HG03354 (cell line): ENCODE measurements at regions not wholly inside any gene's neighbourhood (a gene's known extent, or its start where the extent isn't known, plus 50 kb on each side); places are given as distances from the start of the nearest gene placed in this dataset.
"Not testable (repeated sequence)": the region's sequence is repeated elsewhere in the genome, so short reads cannot be mapped to it uniquely, and the experiment has no call there.

Experiments
- ATAC-seq: cut with Tn5 transposase; IDR thresholded peaks from one replicate; pipeline ENCODE4 v1.9.1; 2021; ENCODE audit warnings: mild to moderate bottlenecking; ENCODE audit not compliant: unreplicated experiment, poor library complexity, severe bottlenecking

DNA sequence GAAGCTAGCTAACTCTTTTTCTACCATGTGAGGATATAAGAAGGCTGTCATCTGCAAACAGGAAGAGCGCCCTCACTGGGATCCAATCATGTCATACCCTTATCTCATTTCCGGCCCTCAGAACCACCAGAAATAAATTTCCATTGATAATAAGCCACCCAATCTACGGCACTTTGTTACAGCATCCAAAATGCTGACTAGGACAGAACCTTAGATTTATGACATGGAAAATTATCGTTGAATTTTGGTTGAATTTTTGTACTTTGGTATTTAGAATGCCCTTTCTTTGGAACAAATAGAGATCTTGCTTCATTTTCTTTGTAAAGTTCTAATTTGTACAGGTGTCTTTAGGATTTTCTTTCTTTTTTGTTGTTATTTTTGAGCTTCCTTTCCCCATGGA lies 53.3 kb upstream of the CYLC2 start:
- no peak for ATAC-seq

DNA sequence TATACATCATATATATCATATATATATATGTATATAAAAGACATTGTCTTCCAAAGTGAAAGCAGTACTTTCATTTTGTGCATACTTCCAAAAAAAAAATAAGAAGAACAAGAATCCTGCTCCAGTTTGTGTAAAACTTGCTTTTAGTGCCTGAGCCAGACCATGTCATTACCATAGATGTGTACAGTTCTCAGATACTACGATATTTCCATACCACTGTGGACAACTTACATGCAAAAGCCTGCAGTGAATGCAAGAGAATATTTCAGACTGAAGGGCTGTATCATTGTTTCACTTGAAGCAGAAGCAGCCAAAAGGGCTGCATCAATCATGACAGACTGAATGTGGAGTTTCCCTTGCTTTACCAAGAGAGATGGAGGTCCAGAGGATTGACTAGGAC lies 72.6 kb upstream of the CYLC2 start:
- ATAC-seq, result no peak

DNA sequence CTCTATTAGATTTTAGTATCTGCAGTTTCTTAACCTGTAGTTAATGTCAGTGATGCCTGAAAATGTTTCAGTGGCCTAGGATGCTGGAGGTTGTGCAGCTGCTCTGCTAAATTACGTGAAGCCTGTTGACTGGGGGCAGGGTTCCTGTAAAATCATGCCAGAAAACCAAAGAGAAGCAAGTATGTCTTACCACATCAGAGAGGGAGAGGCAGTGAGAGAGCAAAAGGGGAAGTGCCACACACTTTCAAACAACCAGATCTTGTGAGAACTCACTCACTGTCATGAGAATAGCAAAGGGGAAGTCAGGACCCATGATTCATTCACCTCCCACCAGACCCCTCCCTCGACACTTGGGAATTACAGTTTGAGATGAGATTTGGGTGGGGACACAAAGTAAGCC lies 83.9 kb upstream of the CYLC2 start:
- no peak for ATAC-seq

DNA sequence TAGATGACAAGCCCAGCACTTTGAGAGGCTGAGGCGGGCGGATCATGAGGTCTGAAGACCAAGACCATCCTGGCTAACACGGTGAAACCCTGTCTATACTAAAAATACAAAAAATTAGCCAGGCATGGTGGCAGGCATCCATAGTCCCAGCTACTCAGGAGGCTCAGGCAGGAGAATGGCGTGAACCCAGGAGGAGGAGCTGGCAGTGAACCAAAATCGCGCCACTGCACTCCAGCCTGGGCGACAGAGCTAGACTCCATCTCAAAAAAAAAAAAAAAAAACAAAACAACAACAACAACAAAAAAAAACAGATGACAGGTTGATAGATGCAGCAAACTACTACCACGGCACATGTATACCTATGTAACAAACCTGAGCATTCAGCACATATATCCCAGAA lies 89.3 kb upstream of the CYLC2 start:
- not testable (repeated sequence) for ATAC-seq

DNA sequence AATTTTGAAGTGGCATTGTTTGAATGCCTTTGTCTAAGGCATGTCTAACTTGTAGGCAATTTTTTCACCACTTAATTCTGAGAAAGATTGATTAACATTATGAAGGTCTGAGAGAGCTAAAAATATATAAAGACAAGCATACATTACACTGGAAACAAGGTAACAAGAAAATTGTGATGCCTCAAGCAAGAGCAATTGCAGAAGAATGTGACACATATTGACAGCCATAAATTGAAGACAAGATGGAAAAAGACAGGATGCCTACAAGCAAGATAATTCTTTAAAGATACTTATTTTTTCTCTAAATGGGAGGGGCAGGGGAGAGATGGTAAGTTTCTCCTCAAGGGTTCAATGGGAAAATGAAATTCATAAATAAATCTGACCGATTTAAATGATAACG lies 103.1 kb upstream of the CYLC2 start:
- ATAC-seq, result no peak

DNA sequence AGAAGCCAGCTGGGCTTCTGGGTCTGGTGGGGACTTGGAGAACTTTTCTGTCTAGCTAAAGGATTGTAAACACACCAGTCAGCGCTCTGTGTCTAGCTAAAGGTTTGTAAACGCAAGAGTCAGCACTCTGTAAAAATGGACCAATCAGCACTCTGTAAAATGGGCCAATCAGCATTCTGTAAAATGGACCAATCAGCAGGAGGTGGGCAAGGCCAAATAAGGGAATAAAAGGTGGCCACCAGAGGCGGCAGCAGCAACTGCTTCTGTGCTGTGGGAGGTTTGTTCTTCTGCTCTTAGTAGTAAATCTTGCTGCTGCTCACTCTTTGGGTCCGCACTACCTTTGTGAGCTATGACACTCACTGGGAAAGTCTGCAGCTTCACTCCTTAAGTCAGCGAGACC lies 106.4 kb upstream of the CYLC2 start:
- not testable (repeated sequence) for ATAC-seq

DNA sequence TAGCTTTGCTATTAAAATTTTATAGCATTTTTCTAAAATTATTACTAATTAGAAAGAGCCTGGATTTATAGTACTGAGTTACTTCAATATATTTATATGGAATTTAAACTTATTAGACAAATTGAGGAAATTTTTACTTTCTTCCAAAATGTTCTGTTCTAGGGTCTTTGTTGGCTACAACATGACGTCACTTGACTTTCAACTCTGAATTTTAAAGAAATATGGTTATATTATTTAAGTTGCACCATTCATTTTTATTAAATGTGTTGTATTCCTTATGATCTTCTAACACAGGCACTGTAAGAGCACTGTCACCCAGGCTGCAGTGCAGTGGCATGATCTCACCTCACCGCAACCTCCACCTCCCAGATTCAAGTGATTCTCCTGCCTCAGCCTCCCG lies 119.4 kb upstream of the CYLC2 start:
- no peak for ATAC-seq

DNA sequence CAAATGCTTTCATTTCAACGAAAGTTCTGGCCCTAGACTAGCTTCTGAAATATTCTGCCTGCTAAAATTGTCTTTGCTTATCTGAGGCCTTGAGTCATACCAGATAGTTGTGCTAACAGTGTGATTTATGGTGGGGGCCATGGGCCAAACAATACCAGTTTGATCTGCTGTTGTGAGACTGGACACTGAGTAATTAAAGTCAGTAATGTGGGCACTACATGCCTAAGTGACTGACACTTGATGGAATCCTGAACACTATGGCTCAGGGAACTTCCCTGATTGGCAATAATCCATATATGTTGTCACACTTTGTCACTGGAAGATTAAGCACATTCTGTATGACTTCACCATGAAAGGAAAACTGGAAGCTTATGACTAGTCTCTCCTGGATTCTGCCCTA lies 127.6 kb upstream of the CYLC2 start:
- no peak for ATAC-seq

DNA sequence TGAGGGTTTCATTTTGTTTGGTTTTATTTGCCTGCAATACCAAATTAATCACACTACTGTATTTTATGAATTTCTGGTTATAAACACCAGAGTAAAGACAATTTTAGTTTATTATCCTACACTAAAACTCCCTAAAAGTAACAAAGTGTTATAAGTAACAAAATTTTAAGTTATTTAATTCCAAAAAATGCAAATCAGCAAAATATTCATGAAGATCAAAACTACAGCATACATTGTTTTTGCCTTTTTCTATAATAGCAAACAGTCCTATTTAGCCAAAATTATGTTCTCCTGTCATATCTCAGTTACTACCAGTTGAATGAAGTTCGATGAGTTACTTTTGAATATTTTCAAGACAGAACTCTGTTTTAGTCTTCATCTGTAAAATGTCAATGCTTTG lies 132.7 kb upstream of the CYLC2 start:
- no peak for ATAC-seq

DNA sequence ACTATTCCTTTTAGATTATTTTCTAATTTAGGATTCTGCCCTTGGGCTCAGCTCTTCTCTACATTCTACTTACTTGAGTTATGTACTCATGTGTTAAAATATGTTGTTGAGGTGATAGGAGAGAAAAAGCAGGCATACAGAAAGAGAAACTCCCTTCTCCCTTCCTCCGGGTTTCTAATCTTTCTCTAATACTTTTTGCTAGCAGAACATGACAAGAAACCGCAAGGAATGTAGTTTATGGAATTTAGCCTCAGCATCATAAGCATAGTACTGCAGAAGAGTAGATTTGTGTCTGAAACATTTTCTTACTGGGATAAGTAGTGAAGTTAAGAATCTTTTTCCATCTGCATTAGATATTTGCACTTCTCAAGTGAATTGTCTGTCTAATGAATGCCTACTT lies 139.5 kb upstream of the CYLC2 start:
- no peak for ATAC-seq

DNA sequence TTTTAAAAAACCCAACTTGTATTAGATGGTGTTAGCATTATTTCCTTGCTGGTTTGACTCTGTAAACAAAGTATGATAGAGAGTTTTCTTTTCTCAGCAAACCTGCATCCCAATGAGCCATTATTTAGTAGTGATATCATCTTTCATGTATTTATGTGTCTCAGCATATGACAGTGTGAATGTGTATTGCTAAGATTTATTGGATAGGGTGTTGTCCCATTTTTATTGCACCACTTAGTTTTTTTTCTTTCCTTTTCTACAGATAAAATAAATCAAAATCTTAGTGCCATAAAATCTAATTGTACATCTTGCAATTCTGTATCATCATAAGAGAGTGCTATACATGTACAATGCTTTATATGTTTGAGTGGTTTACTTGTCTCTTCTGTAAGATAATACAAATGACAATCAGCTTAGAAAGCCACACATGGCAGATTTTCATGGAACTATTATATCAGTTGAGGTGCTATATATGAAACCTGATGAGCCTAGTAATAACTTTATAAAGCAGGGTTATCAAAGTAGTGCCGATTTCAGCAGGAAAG lies 149.2 kb upstream of the CYLC2 start:
- no peak for ATAC-seq

DNA sequence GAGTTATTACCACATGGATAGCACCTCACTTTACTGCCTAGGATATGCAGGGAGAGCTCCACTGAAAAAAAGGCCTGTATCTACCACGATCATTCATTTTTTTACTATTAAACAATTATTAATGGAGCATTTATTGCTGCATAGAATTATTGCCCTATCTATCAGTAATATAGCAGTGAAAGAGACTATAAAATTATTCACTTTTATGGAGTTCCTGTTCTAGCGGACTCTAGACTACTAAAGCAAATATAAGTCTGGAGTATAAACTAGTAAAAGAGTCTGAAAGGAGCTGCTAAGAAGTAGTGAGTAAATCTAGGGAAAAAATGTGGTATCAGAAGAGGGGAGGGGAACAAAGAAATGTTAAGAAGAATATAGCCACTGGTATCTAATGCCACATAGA lies 150.4 kb upstream of the CYLC2 start:
- ATAC-seq, result no peak

DNA sequence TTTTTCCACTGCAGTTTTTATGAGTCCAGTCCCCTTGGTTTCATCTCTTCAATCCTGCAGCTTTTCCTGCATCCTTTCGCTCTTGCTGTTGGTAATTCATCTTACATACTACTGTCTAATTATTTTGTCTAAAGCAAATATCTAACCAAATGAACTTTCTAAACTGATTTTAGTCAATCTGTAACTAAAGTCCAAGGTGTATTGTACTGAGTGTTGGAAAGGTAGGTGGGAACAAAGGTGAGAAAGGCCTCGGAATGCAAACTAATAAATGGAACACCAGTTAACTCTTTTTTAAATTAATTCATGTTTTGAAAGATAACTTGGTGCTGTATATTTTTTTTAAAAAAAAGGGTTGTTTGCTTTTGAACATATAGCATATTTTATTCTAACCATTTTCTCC lies 152.7 kb upstream of the CYLC2 start:
- no peak for ATAC-seq

DNA sequence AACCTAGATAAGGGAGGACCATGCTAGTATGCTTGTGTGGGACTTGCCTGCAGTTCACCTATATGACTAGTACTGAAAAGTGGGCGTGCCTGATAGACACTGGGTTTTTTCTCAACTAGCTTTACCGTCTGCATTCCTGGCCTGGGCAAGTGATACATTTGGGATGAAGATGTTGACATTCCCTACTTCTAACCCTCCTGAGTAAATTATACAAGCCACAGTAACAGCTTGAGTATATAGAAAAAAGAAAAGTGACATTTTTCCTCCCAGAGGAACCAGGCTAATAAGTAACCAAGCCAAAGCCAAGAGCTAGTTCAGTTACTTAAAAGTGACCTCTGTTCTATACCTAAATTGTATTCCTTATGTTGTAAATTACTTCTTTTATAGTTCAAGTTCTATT lies 153.8 kb upstream of the CYLC2 start:
- no peak for ATAC-seq

DNA sequence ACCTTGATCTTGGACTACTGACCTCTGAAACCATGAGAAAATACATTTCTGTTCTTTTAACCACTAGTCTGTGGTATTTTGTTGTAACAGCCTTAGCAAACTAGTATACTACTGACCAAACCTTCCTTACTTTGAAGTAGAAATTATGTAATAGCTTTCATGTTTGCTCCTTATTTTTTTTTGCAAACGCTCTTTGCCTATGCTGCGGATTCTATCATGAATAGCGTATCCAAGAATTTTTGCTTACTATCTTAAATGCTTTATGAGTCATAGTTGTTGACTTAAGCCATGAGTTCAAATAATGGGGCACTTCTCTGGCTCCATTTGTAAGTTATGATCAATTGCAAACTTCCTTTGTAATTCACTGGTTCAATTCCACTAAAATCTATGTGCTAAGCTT lies 154.8 kb upstream of the CYLC2 start:
- no peak for ATAC-seq

DNA sequence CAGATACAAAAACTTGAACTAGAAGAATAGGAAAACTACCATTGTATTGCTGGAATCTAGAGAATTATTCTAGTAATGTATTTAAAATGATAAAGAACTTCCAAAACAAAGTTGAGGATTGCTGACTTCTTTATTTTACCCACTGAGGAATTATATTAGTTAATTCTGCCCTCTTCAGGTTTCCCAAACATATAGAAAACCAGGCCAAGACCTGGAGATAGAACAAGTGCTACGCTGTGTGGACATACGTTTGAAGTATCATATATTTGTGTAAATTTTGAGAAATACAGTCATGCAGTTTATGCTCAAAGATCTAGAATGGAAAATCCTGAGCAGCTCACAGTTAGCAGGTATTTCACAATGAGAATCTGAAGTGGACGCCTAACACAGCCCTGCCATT lies 162.3 kb upstream of the CYLC2 start:
- no peak for ATAC-seq

DNA sequence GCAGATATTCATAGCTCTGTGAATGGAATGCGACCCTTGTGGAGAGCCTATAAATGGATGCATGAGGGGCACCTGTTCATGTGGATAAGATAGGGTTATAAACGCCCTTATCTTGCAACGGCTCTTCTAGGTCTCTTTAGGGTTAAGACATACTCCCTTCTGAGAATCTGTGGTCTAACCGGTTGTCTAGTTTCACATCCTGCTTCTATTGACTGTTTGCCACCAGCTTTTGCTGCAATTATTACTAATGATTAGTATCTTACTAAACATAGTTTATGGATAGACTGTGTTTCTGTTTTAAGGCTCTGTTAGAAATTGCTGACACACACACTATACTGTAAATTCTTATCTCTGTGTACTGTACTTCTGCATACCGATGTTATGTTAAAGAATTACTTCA lies 198.9 kb upstream of the CYLC2 start:
- no peak for ATAC-seq

DNA sequence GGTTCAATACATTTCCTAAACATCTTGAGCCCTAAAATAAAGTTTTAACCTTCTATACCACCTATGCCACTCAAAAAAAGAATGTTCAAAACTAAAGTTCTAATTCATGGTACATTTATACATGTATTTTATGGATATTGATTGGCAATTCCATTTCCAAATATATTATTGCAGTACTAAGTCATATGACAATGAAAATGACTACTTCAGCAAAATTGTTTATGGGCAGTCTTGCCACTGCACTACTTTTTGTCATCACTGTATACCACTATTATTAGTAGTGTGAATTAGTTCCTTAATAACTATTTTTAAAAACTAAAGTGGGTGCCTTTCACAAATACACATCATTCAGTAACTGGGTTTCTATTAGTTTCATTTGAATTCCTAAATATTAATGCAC lies 199.6 kb upstream of the CYLC2 start:
- ATAC-seq, result no peak

DNA sequence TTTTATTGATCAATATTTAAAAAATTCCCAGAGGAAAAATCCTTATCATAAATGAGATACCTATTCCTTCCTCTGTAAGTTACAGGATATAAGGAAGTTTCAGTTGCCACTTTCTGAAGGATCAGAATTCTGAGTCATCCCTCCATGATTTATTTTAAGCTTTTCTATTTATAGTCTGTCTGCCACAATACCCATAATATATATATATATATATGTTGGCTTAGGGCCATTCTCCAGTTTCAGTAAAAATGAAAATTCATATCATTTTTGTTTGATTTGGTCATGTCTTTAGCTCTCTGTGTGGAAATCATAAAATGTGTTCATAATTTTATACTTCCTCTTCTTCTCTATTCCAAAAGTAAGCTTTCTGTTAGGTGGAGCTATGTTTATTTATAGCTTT lies 215.8 kb upstream of the CYLC2 start:
- no peak for ATAC-seq

DNA sequence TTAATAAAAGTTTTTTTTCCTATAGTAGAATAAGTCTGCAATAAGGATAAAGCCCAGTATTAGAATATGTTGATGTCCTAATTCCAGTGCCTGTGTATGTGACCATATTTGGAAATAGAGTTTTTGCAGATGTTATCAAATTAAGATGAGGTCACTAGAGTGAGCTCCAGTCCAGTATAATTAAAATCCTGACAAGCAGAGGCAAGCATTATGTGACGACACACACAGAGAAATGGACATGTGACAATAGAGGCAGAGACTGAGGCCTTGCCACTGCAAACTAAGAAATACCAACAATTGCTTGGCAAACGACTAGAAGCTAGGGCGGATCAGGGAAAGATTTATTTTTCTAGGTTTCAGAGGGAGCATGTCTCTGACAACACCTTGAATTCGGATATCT lies 216.4 kb upstream of the CYLC2 start:
- ATAC-seq, result no peak

DNA sequence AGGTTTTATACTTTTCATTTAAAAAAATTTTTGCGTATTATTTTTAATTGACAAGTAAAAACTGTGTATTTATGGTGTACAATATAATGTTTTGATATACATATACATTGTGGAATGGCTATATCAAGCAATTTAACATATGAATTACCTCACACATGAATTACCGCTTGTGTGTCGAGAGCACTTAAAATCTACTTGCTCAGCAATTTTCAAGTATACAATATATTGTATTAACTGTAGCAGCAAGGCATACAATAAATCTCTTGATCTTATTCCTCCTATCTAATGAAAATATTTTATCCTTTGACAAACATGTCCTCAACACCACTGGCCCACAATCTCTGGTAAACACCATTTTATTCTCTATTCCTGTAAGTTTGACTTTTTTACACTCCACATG lies 224.4 kb upstream of the CYLC2 start:
- ATAC-seq, result no peak

DNA sequence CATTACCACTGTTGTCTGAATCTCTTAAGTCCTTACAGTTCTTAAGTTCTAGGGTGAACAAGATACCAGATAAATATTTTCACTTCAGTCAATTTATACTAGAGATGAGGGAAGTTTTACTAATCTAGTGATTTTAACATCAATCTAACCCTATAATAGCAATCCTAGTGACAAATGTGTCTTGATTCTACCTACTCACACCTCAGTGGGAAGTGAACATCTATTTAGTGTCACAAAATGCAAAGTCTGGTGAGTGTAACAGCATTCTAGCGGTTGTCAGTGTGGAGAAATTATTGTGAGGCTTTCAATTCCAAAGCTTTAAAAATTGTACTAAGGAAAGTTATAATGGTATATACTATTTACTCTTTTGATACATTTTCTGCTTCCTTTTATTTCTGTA lies 225.8 kb upstream of the CYLC2 start:
- ATAC-seq, result no peak

DNA sequence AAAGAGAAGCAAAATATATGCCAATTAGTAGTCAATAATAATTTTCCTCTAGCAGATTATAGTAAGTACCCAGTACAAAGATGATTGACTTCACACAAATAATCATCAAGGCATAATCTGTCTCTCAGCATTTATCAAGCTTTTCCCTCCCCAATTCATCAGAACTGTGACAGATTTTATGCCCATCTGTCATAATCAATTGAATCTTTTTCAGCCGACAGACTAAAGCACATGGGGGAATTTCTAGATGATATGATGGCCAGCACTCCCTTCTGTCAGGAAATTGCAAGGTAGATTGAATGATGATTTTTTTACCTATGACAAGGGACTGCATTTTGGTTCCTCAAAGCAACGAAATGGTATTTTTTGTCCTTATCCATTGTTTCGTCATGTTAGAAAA lies 227.1 kb upstream of the CYLC2 start:
- no peak for ATAC-seq
